Neural cell (in vitro differentiated cells): ENCODE measurements at regions not wholly inside any gene's neighbourhood (a gene's known extent, or its start where the extent isn't known, plus 50 kb on each side); places are given as distances from the start of the nearest gene placed in this dataset.

Experiments
- H2AFZ ChIP-seq: fragments of 200-600, 300-800 bp; sonication (generic), shearing (Covaris generic); 2 replicates; pipeline ENCODE4 v1.6.0; 2014; ENCODE audit warnings: low read depth, mild to moderate bottlenecking, antibody characterized with exemption, low read length, moderate library complexity
- H3F3A ChIP-seq: fragments of 200-600 bp; shearing (Covaris generic); 2 replicates; pipeline ENCODE4 v1.6.1; 2016; ENCODE audit warnings: mild to moderate bottlenecking, moderate library complexity, mixed read lengths, antibody characterized with exemption, low read length; ENCODE audit not compliant: insufficient read depth, poor library complexity, severe bottlenecking
- H3K27ac ChIP-seq: fragments of 200-600, 300-800 bp; sonication (generic), shearing (Covaris generic); 2 replicates; pipeline ENCODE4 v1.5.1; 2014; ENCODE audit warnings: mild to moderate bottlenecking, low read length, moderate library complexity
- H3K27me3 ChIP-seq: fragments of 300-800, 200-600 bp; sonication (generic), shearing (Covaris generic); 2 replicates; pipeline ENCODE4 v1.6.0; 2014; ENCODE audit warnings: mild to moderate bottlenecking, low read depth, low read length, moderate library complexity; ENCODE audit not compliant: insufficient read depth
- H3K36me3 ChIP-seq: fragments of 300-800, 200-600 bp; sonication (generic), shearing (Covaris generic); 2 replicates; pipeline ENCODE4 v1.5.1; 2014; ENCODE audit warnings: mild to moderate bottlenecking, antibody characterized with exemption, low read length, moderate library complexity; ENCODE audit not compliant: insufficient read depth
- H3K4me2 ChIP-seq: fragments of 300-800, 200-600 bp; sonication (generic), shearing (Covaris generic); 2 replicates; pipeline ENCODE4 v1.6.0; 2014; ENCODE audit warnings: mild to moderate bottlenecking, low read length
- H3K4me3 ChIP-seq: fragments of 300-800, 200-600 bp; sonication (generic), shearing (Covaris generic); 2 replicates; pipeline ENCODE4 v1.5.1; 2014; ENCODE audit warnings: mild to moderate bottlenecking, low read length, moderate library complexity
- H3K79me2 ChIP-seq: fragments of 200-600 bp; shearing (Covaris generic); replicated peaks from 2 replicates; pipeline ENCODE4 v1.6.0; 2014; ENCODE audit warnings: mild to moderate bottlenecking, low read length, moderate library complexity; ENCODE audit not compliant: insufficient read depth
- H3K9ac ChIP-seq: fragments of 300-800, 200-600 bp; sonication (generic), shearing (Covaris generic); 2 replicates; pipeline ENCODE4 v1.6.1; 2016; ENCODE audit warnings: mild to moderate bottlenecking, low read length, mixed read lengths
- H3K9me2 ChIP-seq: fragments of 200-600 bp; shearing (Covaris generic); 2 replicates; pipeline ENCODE4 v1.6.1; 2016; ENCODE audit warnings: mild to moderate bottlenecking, low read length, mixed read lengths; ENCODE audit not compliant: insufficient read depth
- H3K9me3 ChIP-seq: fragments of 200-600, 300-800 bp; sonication (generic), shearing (Covaris generic); 2 replicates; pipeline ENCODE4 v1.6.1; 2016; ENCODE audit warnings: mild to moderate bottlenecking, mixed run types, low read length, moderate library complexity, mixed read lengths
- H4K20me1 ChIP-seq: fragments of 200-600 bp; shearing (Covaris generic); 2 replicates; pipeline ENCODE4 v1.6.1; 2016; ENCODE audit warnings: mild to moderate bottlenecking, mixed run types; ENCODE audit not compliant: insufficient read depth
- CTCF ChIP-seq: fragments of 450-650 bp; IDR thresholded peaks from 2 replicates; pipeline ENCODE4 v1.5.1; 2014; ENCODE audit warnings: antibody characterized with exemption, mild to moderate bottlenecking, moderate library complexity; ENCODE audit not compliant: poor library complexity, severe bottlenecking
- EP300 ChIP-seq: fragments of 450-650 bp; conservative IDR thresholded peaks from 2 replicates; pipeline ENCODE4 v1.6.1; 2014; ENCODE audit warnings: antibody characterized with exemption, mild to moderate bottlenecking, moderate library complexity; ENCODE audit not compliant: poor library complexity, severe bottlenecking
- EZH2 ChIP-seq: fragments of 200-600, 300-800 bp; shearing (Covaris generic), sonication (generic); IDR thresholded peaks from 2 replicates; pipeline ENCODE4 v1.6.1; 2014; ENCODE audit warnings: antibody characterized with exemption, low read length, borderline replicate concordance, mild to moderate bottlenecking; ENCODE audit not compliant: insufficient read depth, poor library complexity, severe bottlenecking
- MXI1 ChIP-seq: fragments of 450-650 bp; conservative IDR thresholded peaks from 2 replicates; pipeline ENCODE4 v1.6.1; 2014; ENCODE audit warnings: antibody characterized with exemption, mild to moderate bottlenecking; ENCODE audit not compliant: poor library complexity, severe bottlenecking
- POLR2AphosphoS5 ChIP-seq: IDR thresholded peaks from 2 replicates; pipeline ENCODE4 v1.6.1; 2012
- RAD21 ChIP-seq: fragments of 450-650 bp; conservative IDR thresholded peaks from 2 replicates; pipeline ENCODE4 v1.6.1; 2014; ENCODE audit warnings: antibody characterized with exemption, mild to moderate bottlenecking, moderate library complexity
- REST ChIP-seq: IDR thresholded peaks from 2 replicates; pipeline ENCODE4 v1.6.1; 2012; ENCODE audit warnings: borderline replicate concordance
- SMC3 ChIP-seq: fragments of 450-650 bp; conservative IDR thresholded peaks from 2 replicates; pipeline ENCODE4 v1.6.1; 2014; ENCODE audit warnings: antibody characterized with exemption, mild to moderate bottlenecking, moderate library complexity; ENCODE audit not compliant: poor library complexity
- TAF1 ChIP-seq: IDR thresholded peaks from 2 replicates; pipeline ENCODE4 v1.6.1; 2012; ENCODE audit warnings: low read depth

- H3K27ac ChIP-seq, result no peak overlapping the region
- H3K9ac ChIP-seq, result no peak overlapping the region
- no peaks in the 10 kb centered on the region for H3K9me3 ChIP-seq
- H2AFZ ChIP-seq, result no peak overlapping the region
- H3K4me2 ChIP-seq, result no peak overlapping the region
- H3K4me3 ChIP-seq, result no peak overlapping the region
- H3K27me3 ChIP-seq, result no peaks in the 10 kb centered on the region
- TF ChIP-seq RAD21 (no peak), POLR2AphosphoS5 (no peak), REST (no peak), CTCF (no peak)
- no peaks in the 10 kb centered on the region for H3K9me2 ChIP-seq
- no peaks in the 10 kb centered on the region for H3K79me2 ChIP-seq
- no peaks in the 10 kb centered on the region for H3K36me3 ChIP-seq
- no peaks in the 10 kb centered on the region for H3F3A ChIP-seq
- no peaks in the 10 kb centered on the region for H4K20me1 ChIP-seq
Measured at GRCh38 chr7:67794544-67794943, 797.9 kb downstream of the TYW1 start.

GRCh38 chr7:67803789-67804188, 807.2 kb downstream of the TYW1 start:
- no peaks in the 10 kb centered on the region for H3F3A ChIP-seq
- H3K9me3 ChIP-seq, result no peaks in the 10 kb centered on the region
- H3K36me3 ChIP-seq, result no peaks in the 10 kb centered on the region
- H2AFZ ChIP-seq, result no peak overlapping the region
- no peak overlapping the region for H3K4me2 ChIP-seq
- H3K9ac ChIP-seq, result no peak overlapping the region
- TF ChIP-seq RAD21 (no peak), EP300 (no peak), REST (no peak), POLR2AphosphoS5 (no peak), TAF1 (no peak), CTCF (no peak), SMC3 (no peak), EZH2 (no peak), MXI1 (no peak)
- no peaks in the 10 kb centered on the region for H3K9me2 ChIP-seq
- H3K27me3 ChIP-seq, result no peaks in the 10 kb centered on the region
- no peak overlapping the region for H3K4me3 ChIP-seq
- no peaks in the 10 kb centered on the region for H3K79me2 ChIP-seq
- no peak overlapping the region for H3K27ac ChIP-seq
- no peaks in the 10 kb centered on the region for H4K20me1 ChIP-seq
